NT2/D1 (cell line): ENCODE measurements at regions not wholly inside any gene's neighbourhood (a gene's known extent, or its start where the extent isn't known, plus 50 kb on each side); places are given as distances from the start of the nearest gene placed in this dataset.

ENCODE experiments used
- SUZ12 ChIP-seq: IDR thresholded peaks from 2 replicates; pipeline ENCODE4 v1.6.1; 2011; ENCODE audit not compliant: insufficient read length, insufficient read depth; ENCODE audit errors: extremely low read depth
- YY1 ChIP-seq: IDR thresholded peaks from 2 replicates; pipeline ENCODE4 v1.6.1; 2011; ENCODE audit not compliant: insufficient read length, insufficient read depth
- ZNF274 ChIP-seq: IDR thresholded peaks from 2 replicates; pipeline ENCODE4 v1.6.1; 2011; ENCODE audit warnings: mild to moderate bottlenecking, low read depth, low read length

GRCh38 chr21:27424601-27425000 lies 457.7 kb upstream of the ADAMTS5 start:
- TF ChIP-seq ZNF274 = no peak
- no peak for TF ChIP-seq SUZ12
- no peak for TF ChIP-seq YY1
